OCI-M2 (cell line): ENCODE measurements at regions not wholly inside any gene's neighbourhood (a gene's known extent, or its start where the extent isn't known, plus 50 kb on each side); places are given as distances from the start of the nearest gene placed in this dataset.
"Not testable (repeated sequence)": the region's sequence is repeated elsewhere in the genome, so short reads cannot be mapped to it uniquely, and the experiment has no call there.

Experiments
- DNase-seq: peaks from one replicate; lab custom pipeline; 2025; ENCODE audit not compliant: unreplicated experiment; lab: John Stamatoyannopoulos, UW

DNA sequence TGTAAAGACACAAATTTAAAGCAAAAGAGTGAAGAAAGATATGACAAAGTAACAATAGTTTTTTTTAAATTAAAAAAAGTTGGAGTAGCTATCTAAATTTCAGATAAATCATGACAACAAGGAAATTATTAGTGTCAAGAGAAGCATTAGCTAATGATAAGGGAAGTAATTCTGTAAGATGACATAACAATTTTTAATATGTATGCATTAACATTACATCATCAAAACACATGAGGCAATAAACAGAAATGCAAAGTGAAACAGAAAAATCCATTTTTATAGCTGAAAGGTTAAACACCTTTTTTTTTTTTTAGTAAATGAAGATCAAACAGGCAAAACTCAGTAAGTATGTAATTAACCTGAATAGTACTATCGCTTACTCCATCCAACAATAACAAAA is 804.9 kb upstream of the PRR20A start:
- no peak for DNase-seq

DNA sequence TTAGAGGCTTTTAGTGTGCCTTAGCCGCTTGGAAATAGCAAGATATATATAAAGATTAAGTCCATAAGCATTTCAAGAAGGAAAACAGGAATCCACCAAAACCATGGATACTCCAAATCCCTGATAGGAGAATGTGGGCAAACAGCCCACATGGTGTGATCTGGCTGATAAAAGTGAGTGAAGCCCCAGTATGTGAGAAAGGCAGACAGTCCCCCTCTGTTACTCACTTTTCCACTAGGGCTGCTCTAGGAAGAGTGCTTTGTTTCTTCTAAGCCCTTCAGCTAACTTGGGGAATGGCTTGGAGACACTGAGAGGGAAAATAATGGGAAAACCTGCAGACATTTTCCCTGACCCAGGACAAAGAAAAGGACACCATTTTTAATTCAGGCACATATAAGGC is 802.3 kb upstream of the PRR20A start:
- no peak for DNase-seq

GRCh38 chr13:56347014-56347413 is 793.7 kb upstream of the PRR20A start:
- no peak for DNase-seq

DNA sequence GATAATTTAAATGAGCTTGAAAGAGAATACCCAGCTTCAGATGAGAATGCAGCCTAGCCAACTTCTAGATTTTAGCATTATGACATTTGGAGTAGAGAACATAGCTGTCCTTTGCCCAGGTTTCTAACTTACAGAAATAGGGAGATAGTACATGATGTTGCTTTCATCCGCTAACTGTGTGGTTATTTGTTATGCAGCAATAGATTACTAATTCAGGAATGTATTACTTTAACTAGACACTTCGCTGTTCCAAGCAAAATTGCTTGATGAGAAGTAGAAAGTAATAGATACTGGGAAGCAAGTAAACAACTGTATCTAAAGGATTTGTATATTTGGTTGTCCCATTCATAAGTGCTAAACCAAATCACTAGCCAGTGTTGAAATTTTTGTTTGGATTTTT is 790.9 kb upstream of the PRR20A start:
- no peak for DNase-seq

DNA sequence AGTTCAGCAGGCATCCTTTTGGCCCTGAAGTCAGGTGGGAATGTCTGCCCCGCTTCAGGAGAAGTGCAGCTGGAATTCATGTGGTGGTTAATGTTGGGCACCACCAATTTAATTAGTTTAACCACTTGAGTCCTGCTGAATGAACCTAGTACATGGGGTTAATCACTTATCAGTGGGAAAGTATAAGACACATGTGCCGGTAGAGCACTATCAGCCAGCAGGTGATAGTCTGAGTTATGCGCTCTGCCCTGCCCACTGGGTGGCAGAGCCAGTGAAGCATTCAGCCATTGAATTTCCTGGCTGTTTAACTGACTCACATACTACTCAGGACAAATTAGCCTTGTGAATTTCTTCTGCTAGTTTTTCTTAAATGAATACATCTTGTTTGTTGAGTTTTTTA is 789.7 kb upstream of the PRR20A start:
- no peak for DNase-seq

GRCh38 chr13:56352361-56352760 is 788.4 kb upstream of the PRR20A start:
- DNase-seq: no peak

DNA sequence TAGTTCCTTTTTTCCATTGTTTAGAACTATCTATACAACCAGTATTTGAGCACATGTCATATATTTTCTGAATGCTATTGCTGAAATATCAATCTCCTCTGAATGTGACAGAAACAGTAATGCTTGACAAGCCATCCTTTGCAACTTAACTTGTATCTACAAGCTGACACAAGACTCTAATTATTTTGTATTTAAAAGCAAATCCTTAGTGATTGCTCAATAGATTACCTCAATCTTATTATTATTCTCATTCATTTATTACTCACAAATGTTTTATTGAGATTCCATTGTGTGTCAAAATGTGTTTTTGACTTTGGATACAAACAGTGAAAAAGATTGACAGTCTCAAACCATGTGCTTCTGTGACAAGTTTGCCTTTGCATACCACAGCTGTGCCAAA is 787.8 kb upstream of the PRR20A start:
- DNase-seq: no peak

DNA sequence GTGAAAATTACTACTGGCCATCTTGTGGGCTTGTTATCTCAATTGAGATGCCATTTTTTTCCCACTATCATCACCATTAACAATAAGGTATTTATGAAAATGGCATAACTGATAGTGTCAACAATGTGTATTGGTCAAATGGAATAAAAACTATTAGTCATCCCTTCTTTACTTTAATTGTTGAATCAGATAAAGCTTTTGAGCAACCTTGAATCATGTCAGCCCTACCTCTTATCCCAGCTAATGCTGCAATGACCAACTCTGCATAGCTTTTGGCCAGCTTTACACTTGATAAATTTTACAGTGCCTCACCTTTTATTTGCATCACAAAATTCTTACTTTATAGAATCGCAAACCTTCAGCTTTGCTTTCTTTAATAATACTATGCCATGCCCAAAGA is 784.0 kb upstream of the PRR20A start:
- DNase-seq: no peak

DNA sequence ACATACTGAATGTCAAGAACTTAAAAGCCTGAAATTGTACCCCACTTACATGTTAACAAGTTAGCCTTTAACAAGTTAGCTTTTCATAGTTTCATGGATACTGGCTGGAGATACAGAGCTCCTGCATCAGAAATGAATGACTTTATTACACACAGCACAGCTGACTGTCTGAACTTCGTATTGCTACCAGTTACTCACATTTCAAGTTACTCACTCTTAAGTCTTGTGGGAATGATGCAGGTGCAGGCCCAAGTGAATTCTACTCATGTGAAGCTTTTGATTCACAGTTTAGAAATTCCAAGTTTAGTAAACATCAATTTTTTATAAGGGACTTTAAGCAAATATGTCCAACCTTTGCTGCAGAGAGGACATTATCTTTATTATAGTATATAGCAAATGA is 762.2 kb upstream of the PRR20A start:
- DNase-seq: no peak

DNA sequence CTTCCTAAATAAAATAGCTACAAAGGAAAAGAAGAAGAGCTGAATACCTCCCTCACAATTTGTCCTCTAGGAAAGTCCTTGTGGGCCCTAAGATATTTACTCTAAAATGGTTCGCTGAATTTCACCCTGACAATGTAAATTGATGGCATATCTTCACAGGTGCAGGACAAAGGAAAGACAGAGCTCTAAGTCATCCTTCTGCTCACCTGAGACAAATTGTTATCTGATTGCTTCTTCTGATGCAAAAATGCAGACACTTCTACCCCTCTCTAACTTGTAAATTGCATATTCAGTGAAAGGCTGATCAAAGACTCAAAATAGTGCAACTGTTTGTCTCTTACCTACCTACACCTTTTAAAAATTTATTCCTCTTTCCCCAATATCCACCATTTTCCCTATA is 747.2 kb upstream of the PRR20A start:
- DNase-seq: no peak

DNA sequence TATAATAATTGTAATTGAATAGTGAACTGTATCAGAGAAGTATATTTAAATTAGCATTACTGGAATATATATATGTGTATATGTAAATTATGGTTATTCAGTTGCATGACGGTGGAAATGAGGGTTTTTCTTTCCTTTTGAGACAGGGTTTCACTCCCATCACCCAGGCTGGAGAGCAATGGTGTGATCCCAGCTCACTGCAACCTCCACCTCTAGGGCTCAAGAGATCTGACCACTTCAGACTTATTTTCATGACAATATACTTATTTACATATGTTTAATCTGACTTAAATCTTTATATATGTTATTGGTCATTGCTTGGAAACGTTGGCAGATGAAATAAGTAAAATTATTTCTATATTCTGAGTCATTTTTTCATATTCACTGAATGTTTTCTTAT is 744.4 kb upstream of the PRR20A start:
- no peak for DNase-seq

- DNase-seq: no peak
Observed at GRCh38 chr13:56400774-56401173, 739.9 kb upstream of the PRR20A start.

- DNase-seq: no peak
Observed at GRCh38 chr13:56412856-56413255, 727.9 kb upstream of the PRR20A start.

- DNase-seq: no peak
Observed at GRCh38 chr13:56424246-56424645, 716.5 kb upstream of the PRR20A start.

GRCh38 chr13:56457535-56458190 is 683.1 kb upstream of the PRR20A start:
- no peak for DNase-seq

- DNase-seq: no peak
Observed at GRCh38 chr13:56459286-56459685, 681.4 kb upstream of the PRR20A start.

DNA sequence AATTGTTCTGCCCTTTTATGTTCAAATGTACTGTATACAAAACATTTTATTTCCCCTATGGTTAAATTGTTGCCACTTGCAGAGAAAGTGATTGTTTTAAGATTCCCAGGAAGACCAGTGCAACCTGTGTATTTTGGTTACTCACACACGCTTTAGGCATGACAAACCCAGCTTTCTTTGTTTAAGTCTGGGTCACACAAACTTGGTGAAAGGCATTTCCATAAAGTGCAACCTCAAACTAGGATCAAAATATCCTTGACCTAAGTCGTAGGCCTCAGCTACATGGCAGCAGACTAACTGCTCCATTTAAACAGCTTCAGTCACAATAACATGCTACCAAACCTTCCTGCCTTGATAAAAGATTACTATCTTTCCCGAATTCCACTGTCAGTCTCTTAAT is 639.0 kb upstream of the PRR20A start:
- no peak for DNase-seq

DNA sequence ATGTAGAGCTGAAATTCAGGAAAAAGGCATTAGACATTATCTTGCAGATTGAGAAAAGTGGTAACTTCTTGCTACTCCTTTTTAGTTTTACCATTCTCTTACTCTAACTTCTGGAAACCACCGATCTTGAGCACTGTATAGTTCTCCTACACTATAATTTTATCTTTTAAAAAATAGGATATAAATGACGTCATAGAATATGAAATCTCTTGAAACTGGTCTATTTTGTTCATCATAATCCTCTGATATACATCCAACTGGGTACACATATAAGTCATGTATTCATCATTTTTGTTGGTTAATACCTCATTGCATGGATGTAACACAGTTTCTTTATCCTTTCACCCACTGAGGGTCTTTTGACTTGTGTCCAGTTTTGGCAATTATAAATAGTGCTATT is 629.9 kb upstream of the PRR20A start:
- no peak for DNase-seq

DNA sequence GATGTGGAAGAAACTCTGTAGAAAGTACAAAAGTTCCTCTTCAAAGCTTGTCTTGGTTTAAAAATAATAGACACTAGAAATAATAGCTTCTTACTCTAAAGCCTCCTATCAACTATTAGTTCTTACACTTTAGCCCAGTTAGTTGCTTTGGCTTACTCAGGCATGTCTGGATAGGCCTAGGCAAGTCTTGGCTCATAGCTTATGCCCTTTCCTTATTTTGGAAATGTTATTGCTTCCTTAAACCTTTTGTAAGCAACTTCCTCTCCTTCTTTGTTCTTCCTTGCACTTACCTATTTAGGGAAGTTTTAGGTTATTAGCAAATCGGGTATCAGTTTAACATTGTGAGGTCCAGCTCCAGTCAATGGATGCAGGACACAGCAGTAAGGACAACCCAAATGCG is 628.4 kb upstream of the PRR20A start:
- not testable (repeated sequence) for DNase-seq

- no peak for DNase-seq
Observed at GRCh38 chr13:56515441-56515840, 625.3 kb upstream of the PRR20A start.

DNA sequence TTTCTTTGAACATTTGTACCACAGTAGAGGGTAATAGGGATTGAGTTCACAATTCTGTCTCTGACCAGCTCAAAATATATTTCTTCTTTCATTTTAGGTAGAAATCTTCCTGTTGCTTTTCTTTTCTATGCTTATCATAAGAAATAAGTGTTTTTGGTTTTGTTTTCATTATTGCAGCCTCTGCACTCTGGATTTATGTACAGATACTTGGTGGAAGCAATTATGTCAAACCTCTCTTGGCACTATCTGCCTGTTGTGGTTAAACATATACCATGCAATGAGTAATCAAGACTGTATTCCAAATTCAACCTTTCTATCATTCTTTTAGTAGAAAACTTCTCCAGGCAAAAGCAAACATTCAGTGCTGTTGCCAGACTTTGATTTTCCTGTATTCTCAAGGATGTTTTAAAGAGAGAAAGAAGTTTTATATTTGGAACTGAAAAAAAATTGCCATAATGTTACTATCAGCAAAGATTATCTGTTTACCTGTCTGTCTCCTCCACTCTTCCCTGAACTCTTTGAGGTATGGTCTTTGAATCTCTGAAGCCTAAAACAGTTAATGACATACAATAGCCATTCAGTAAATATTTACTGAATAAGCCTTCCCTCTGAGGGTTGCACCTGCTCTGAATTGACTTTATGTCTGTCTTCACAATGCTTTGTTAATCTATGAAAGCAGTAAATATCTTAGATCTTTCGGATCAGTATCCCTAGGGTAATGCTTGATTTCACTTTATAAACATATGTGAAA is 612.5 kb upstream of the PRR20A start:
- no peak for DNase-seq

DNA sequence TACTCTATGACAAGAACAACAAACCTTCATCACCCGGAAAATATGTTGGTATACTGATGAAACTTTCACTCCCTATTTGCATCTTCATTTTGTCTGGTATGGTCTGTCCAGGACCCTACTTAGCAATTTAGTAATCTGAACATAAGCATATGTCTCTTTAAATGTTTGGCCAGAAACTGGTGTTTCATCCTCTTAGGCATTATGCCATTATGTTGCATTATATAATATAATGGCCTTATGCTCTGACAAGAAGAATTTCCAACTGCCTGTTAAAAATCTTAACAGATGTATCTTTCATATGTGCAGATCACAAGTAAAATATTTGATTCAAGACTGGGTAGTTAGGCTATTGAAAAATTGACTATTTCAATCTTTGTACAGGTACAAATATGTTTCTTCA is 610.6 kb upstream of the PRR20A start:
- no peak for DNase-seq

DNA sequence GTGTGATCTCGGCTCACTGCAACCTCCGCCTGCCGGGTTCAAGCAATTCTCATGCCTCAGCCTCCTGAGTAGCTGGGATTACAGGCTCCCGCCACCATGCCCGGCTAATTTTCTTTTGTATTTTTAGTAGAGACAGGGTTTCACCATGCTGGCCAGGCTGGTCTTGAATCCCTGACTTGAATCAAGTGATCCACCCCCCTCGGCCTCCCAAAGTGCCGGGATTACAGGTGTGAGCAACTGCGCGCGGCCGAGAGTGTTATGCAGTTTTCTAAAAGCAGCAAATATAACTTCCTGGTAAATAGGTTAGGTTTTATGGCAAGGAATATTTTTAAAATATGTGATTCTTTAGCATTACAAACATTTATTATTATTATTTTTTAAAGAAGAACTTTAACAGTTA is 592.8 kb upstream of the PRR20A start:
- not testable (repeated sequence) for DNase-seq
